Stimulated activated CD8-positive, alpha-beta memory T cell treated with anti-CD3 and anti-CD28 coated beads, Interleukin-15, amount 100 ng/mL, for 24 hours (primary cell): ENCODE measurements at regions not wholly inside any gene's neighbourhood (a gene's known extent, or its start where the extent isn't known, plus 50 kb on each side); places are given as distances from the start of the nearest gene placed in this dataset.

Experiments used
- DNase-seq: peaks from one replicate; pipeline ENCODE4 v3.0.0-alpha.2; 2020; ENCODE audit warnings: low read depth

DNA sequence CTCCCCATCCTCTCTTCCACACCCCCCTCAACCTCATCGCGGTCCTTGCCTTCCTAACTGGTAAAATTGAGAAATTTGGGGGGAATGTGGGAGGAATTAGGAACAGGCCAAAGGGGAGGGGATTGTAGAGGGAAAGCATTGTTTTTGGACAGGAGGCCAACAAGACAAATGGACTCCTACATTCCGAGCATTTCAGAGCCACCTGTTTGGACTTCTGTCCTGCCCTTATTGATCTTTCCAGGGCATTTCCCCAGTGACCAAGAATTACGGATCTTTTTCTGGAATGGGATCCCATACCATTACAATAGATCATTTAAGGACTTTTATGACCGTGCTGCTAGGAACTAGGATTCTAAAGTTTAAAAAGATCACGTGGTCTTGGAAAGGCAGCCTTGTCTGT, 221.3 kb upstream of the ASIC2 start:
- DNase-seq, result no peak

DNA sequence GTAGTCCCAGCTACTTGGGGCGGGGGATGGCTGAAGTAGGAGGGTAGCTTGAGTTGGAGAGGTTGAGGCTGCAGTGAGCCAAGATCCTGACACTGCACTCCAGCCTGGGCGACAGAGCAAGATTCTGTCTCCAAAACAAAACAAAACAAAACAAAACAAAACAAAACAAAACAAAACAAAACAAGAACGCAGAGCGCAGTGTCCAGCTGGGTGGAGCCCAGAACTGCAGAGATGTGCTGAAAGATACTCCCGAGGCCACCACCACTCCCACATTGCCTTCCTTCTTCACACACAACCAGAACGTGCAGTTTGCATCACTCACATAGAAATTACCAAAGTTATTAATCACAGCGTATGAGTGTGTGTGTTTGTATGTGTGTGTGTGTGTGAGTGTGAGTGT, 222.9 kb upstream of the ASIC2 start:
- DNase-seq, result no peak

DNA sequence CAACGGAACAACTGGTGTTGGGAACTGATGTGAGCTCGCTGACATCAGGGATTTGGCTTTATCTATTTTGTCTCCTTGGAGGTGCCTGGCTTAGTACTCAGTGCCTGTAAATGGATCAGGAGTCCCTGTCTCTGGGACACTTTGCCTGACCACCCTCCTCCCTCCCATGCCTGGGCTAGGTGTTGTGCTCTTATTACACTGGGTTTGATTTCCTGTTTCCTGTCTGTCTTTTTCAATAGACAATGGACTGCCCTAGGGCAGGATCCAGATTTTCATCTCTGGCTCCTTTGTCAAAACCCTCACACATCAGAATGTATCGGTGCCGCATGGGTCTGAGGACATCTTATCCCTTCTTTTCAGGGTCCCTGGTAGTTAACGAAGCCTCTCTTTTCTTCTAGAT, 223.6 kb upstream of the ASIC2 start:
- DNase-seq, result no peak

DNA sequence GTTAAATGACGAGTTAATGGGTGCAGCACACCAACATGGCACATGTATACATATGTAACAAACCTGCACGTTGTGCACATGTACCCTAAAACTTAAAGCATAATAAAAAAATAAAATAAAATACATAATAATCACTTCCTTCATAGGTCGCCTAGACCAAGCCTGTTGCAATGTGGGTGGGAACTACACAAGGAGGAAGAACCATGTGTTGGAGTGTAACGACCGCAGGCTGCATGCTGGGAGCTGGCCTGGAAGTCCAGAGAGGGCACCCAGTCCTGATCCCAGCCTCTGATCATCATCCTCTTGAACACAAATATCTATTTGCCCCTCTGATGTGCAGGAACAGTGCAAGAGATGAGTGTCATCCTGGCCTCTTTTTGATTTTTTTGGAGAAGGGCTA, 224.7 kb upstream of the ASIC2 start:
- no peak for DNase-seq

DNA sequence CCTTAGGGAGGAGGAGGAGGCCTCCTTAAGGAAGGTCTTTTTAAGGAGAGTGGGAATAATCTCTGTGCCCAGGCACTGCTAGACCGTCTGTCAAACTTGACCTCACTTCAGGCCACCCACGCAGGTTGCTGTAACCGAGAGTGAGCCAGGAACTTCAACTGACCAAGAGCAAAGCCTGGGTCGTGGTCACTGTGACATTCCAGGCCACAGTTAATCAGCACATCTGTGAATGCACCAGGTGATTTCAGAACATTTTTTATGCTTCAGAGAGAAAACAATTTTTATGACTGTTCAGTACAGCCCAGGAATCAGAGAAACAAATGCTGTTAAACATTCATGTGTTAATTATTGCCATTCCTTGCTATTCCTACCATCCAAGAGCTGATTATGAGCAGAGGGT, 226.6 kb upstream of the ASIC2 start:
- no peak for DNase-seq

DNA sequence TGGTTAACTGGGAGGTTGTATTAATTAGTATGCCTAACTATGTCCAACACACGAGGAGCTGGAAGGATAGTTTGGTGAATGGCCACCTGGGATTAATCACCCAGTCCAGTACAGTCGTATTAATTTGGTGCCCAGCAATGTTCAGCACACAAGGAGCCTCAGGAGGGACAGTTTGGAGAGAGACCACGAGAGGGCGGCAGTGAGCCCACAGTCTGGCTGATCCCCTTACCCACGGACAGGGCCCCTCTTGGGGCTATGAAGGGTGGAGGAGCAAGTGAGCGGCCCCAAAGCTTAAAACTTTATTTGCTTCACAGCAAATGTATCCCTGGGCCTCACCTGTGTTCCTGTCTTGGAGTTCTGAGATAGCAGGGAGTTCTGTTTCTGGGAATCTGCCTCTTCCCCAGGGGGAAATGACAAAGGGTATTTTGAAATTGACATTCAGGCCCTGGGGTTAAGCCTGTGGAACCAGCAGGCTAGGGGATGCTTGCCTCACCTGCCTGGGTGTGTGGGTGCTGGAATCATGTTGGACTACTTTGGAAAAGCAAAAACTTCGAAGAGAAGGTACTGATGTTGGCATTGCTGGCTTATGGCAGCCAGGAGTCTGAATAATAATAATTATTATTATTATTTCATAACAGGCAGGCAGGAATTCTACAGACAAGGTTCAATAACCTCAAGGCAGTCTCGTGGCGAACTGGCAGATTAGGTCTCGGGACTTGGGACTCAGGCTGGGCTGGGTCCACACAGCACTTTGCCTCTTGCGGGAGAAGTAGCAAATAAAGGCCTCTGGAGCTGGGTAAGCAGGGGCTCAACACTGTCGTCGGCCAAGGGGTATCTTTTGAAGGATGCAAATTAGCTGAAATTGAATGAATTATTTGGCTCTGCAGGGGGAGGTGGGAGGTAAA, 227.6 kb upstream of the ASIC2 start:
- peak; percentile 32 for DNase-seq

DNA sequence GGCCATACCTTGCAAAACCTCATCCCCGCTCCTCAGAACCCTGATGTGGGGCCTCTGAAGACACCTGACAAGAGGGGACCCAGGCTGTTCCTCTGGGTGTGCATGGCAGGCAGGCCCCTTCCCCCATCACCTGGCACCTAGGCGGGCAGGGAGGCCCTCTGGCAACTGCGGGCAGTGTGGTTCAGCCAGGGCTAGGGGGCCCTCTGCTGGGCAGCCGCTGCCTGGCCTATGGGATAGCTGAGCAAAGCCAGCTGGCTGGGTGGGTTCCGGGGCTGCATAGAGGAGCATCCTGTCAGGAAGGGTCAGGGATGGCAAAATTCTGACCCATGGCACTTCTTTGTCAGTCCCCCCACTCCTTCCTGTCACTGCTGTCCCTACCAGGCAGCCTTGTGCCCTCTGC, 228.7 kb upstream of the ASIC2 start:
- no peak for DNase-seq

DNA sequence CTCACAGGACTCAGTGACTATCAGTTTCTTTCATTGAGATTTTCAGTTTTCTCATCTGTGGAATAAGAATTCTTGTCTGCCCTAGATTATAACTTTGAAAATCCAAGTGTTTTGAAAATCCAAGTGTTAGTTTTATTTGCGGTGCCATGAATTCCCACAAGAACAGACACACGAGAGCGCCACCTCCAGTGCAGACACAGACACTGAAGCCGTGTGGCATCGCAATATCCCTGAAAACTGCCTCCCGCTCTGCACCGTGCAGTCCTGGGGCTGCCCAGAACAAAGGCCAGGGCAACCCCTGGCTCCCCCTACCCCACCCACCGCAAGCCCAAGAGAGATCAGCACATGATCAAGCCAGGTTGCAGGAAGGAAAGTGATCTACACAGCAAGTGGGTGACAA, 229.5 kb upstream of the ASIC2 start:
- DNase-seq, result no peak

DNA sequence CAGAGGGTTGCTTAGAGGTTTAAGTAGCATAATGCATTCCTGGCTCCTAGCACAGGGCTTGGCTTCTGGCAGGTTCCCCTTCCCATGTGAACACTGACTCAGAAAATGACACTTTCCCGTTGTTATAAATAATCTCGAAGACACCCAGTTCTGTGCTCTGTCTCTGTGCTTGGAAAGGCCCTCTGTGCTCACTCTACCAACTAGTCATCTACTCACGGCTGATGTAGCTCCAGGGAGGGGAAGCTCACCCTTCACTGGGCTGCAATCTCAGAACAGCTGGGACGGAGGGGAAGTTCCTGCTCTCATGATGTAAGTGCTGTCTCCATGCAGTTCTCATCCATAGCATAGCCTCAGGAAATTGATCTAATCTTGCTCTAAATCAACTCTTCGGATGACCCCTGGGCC, 230.5 kb upstream of the ASIC2 start:
- no peak for DNase-seq

DNA sequence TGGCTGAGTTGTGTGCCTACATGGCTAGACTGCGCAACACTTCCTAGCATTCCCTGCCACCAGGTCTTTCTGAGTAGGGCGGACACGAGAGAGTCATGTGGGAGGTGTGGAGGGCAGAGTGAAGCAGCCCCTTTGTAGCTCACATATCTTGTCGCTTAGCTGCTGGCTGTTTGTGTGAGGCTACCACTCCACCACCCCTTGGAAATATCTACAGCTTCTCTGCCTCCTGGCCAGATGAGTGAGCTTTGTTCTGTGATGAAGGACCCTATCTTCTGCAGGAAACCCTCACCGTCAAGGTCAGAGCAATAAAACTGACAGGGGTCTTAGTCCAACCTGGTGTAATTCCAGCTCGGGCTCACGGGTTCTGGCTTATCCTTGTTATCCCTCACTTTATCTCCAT, 232.1 kb upstream of the ASIC2 start:
- DNase-seq, result no peak

DNA sequence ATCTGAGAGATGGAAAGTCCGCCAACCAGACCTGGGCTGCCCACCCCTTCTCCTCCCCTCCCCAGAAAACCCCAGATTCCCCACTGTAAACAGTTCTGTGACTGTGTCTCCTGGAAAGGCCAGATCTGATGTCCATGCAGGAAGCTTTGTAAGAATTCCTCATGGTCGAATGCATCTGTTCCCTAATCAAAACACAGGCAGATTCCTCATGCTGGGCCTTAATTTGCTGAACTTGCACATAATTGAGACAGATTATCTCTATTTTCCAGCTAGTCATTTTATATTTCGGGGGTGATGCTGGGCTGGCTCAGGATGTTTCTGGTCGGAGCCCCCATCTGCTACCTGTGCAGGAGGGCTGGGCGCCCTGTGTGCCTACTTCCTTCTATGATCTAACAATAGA, 233.6 kb upstream of the ASIC2 start:
- DNase-seq, result no peak

DNA sequence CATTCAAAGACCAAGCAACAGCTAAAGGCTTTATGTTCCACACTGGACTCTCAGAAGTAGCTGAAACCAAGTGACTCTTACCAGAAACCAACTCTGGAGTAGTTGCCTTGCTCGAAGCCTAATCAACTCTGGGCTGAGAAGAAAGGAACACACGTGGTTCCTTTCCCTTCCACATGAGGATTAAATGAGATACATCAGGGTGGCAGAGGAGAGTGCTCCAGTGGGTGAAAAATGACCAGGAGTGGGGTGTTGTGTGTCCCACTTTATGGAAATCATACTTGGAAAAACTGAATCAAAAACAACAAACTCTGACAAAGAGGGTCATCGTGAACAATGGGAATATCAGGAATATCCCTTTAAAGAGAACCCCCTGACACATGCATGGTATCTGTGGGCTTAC, 234.2 kb upstream of the ASIC2 start:
- DNase-seq, result no peak

DNA sequence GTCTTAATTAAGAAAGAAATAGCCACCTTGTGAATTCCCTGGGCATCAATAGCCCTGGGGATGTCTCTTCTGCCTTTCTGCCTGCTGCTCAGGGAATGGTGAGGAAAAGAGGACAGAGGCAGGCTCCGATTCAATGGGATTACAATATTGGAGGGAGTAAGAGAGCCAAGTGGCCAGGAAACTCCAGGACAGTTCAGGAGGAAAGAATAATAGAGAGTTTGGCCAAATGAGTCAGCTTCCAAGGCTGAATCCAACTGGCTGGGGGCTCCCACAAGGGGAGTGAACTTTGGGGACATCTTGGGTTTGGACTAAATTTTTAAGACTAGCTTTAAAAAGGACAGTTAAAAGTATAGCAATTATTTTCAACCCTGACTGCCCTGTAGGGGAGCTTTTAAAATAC, 235.8 kb upstream of the ASIC2 start:
- DNase-seq, result no peak

DNA sequence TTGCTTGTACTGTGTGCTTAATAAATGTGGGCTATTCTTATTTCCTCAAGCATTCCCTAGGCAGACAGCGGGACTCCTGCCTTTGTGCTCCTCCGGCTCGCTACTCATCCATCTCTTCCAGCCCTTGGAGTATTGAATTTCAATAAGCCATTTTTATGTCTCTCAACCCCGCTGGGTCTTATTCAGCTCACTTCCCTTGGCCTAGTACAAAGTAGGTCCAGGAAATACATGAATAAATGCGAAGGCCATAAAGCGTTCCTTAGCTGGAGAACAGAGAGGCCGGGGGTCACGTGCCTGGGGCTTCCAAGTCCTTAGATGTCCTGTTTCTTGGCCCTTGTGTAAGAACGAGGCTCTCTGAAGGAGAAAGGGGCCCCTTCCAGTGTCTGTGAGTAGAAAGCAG, 236.7 kb upstream of the ASIC2 start:
- DNase-seq, result no peak

DNA sequence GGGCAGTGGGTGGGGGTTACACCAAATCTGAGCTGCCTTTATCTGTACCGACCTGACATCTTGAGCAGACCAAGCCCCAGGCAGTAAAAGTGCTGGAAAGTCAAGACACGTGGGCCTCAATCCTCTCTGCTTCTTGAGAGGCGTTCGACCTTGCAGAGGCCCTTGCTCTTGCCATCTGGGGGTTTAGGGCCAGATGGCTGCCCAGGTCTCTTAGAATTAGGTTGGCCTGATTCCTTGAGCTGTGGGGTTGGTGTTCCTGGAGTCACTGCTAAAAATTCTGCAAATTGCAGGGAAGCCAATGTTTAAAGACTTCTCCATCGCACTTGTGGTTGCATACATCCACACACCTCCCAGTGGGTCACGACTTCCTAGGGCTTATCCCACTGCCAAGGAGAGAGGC, 238.2 kb upstream of the ASIC2 start:
- DNase-seq, result no peak

DNA sequence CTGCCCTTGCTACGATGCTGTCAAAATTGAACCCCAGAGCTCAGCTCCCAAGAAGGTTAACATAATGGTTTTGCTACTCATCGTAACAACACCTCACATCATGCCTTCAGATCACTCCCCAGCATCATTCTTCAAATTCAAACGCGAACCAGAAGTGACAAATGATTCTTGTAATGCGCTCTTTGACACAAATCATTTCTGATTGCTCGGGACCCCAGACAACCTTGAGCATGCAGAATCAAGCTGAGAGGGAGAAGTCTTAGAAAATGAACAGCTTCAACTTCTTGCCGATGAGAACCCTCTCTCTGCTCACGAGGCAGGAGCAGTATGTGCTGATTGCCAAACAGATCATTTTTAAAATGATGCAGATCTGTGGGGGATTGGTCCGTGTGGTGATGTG, 241.0 kb upstream of the ASIC2 start:
- no peak for DNase-seq

DNA sequence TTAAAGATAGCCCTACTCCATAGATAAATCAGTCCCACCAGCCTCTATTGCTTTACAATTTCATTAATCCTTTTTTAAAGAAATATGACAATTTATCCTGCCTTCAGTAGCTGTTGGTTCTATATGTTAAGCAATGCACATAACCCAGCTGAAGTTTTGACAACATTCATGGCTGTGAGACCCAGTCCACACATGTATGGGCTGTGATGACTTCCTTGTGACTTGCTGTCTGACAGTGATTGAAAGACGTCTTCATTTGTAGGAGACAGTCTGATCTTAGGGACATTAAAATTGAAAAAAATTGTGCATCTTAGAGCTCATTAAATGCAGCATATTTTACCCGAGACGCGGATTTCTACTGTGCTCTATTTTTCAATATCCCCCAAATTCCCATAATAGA, 252.0 kb upstream of the ASIC2 start:
- DNase-seq, result no peak

DNA sequence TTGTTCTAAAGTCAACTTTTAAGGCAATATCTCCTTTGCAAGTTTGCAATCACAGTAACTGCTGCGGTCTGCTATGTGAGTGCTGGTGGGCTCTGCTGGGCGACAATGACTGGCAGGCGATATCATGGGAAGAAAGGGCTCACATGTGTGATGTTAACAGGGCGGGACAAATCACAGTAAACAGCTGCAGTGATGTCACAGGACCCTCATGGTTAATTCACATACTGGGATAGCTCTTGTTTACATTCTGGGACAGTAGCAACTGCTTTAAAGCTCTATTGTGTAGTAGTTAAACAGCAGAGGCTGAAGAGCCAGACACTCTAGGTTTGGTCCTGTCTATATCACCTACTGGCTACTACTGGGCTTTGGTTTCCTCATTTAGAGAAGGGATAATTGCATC, 257.2 kb upstream of the ASIC2 start:
- DNase-seq, result no peak

DNA sequence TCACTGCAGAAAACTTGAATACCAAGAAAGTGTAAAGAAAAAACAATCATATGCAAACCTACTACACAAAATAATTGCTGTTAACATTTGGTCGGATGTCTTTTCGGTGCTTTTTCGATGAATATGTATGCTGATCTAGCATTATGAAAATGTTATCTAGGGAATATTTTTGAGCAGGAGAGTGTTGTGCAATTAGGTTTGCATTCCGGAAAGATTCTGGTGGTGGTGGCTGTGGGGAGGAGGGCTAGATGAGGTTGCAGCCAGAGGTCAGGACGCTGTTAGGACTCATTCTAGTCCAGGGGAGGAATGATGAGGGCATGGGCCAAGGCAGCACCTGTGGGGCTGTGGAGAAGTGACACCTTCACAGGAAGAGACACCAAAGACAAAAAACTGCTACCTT, 258.0 kb upstream of the ASIC2 start:
- no peak for DNase-seq

DNA sequence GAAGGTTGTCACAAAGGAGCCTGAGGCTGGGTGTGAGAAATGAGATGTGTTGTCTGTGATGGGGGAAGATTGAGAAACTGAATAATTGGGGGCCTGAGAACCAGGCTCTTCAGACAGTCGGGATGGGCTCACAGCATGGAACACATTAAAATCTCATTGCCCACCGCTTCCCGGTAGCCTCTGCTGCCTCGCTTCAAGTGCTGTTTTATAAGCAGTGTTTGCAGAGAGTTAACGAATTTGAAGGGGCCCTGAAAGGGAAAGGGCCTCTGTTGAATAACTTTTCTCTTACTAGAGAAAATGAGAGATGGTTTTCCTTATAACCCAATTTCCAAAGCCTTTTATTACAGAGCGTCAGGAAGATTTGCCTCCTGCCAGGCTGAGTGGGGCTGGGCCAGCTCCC, 258.8 kb upstream of the ASIC2 start:
- no peak for DNase-seq

DNA sequence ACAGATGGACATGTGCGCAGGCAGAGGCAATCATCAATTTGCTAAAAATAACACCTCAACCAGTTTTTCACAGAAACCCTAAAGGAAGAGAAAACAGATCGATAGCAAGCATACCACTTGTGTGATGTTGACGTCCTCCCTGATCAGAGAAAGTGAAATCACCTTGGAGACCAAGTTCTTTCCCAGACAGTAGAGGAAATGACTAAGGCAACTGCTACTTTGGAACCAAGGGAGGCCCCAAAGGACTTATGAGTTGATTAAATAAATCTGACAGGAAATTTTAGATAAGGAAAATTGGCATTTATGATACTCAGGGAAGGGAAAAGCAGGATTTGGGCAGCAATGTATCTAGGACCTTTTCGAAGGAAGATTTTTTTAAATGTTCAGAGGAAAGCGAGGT, 267.1 kb upstream of the ASIC2 start:
- no peak for DNase-seq

DNA sequence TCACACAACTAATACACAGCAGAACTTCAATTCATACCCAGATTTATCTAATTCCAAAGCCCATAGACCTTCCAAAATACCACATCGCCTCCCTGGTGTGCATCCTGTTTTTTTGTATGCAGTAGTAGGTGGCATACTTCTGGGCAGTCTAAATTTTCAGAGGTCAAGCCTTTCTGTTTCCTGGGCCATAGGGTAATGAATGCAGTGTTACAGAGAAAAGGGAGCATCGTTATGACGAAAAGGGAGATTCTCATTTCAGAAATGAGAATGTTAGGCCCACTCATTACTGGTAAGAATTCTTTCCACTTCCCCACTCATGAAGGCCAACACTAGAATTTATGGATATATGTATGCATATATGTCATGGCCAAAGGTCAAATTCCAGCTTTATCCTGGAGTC, 267.8 kb upstream of the ASIC2 start:
- no peak for DNase-seq

DNA sequence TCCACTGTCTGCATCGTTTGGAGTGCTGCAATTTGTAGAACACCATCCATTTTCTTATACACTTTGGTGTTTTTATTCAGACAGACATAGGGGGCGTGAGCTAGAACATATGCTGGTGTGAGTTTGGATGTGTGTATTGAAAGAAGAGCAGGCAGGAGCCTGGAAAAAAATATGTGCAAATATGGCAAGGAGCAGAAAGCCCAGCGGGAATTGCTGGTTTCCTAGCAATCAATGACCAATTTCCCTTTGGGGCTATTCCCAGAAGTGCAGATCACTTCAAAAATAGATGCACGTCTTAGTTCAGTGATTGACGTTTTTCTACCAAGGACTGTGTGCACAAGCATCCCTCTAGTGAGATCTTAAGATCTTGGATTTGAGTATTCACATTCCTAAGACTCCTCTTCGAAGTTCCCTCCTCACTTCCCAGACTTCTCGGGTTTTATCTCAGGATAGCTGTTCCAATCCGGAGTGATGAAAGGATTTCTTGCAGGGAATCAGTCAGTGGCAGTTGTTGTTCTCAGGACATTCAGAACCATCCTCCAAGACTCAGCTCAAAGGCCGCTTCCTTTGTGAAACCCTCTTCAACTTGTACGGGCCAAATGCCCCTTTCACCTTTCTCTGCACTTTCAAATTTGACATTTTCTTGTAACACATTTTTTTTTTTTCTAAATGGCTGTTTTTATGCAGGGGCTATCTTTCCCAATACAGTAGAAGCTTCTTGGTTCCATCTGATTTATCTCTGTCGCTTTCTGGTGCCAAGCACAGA, 268.7 kb upstream of the ASIC2 start:
- no peak for DNase-seq

DNA sequence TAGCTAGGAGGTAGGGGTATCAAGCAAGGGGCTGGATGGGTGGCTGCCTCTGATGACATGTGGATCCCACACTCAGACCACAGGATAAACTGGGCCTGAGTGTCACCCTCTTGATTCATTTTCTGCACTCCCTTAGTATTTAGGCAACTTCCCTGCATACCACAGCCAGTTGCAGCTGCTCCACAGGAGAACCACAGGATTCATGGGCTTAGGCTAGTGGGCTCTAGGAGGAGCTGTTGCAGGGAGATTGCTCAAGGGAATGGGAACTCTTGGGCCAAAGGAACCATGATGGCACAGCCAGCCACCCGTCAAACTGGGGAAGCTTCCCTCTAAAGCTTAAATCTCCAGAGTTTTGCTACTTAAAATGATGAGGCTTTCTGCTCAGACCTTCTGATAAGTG, 269.7 kb upstream of the ASIC2 start:
- DNase-seq, result no peak
